ENCODE measurements at regions not wholly inside any gene's neighbourhood (a gene's known extent, or its start where the extent isn't known, plus 50 kb on each side); places are given as distances from the start of the nearest gene placed in this dataset.

DNA sequence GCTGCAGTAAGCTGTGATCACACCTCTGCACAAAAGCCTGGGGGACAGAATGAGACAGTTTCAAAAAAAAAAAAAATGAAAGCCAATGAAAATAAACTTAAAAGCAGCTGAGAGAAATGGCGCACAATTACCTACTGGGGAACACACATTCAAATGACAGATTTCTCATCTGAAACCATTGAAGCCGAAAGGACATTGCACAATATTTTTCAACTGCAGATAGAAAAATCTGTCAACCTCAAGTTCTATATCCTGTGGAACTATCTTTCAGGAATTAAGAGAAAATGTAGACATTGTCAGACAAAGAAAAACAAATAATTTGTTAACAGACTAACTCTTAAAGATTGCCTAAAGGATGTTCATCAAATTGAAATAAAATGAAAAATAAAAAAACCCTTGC lies 442.8 kb downstream of the MATN1 start:
- no peak for DNase-seq

DNA sequence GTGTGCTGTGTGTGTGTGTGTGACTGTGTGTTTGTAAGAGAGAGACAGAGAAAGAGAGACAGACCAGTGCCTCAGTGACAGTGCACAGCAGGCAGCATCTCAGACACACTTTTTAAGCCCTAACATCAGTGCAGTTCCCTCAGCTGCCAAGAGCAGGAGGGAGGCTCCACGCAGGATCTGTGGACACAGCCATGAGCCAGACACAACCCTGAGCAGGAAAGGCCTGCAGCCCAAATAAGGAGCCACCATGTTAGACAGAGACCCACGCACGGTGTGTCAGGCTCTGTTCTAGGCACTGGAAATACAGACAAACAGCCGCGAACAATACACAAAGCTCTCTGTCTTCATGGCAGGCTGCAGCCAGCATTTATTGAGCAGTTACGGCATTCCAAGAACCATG lies 445.5 kb downstream of the MATN1 start:
- no peak for DNase-seq

DNA sequence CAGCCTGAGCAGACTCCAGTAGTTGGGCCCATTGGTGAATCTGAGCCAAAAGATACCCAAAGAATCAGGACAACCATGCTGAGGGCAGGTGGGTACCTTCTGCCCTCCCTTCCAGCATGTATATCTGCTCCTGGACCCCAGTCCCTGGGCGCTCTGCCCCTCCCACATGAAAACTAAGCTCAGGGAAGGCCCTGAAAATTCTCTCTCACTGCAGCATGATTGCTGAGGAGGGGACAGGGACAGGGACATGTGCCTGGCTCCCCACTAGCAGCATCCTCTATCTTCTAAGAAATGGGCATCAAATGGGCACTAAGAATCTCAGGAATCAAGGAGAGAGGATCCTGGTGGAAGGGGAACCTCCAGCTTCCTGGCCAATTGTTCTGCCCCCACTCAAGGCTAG lies 446.0 kb downstream of the MATN1 start:
- DNase-seq = no peak

DNA sequence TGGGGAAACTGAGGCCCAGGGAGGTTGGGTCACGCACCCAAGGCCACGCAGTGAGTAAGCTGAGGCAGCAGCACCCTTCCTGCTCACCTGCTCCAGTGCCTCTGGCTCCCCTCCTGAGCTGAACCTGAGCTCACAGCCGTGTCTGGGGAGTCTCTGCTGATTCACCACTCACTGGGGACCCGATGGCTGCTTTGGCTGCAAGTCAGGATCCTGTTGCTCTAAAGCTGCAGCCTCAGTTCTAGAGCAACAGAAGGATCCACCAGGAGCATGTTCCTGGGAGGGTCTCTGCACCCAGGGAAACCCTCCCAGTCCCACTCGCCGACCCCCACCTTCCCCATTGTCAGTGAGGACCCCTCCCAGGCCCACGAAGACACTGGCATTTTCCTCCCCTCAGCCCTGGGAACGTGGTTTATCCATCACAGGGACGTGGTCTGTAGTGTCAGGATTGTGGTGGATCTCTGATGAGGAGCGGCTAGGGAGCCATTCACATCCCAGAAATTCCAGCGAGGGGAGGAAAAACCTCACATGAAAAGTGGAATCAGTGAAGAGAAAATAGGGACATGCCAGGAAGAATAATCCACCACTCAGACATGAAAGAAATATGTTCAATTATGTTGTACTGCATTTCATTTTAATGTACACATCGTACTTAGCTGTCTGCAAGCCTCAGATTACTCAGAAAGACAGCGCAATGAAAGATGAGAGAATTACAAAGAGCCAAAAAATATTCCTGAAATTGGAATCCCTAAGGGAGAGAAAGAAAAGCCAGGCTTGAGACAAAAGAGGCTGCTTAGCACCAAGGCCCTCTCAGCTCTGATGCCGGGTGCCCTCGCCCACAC lies 447.2 kb downstream of the MATN1 start:
- no peak for DNase-seq

DNA sequence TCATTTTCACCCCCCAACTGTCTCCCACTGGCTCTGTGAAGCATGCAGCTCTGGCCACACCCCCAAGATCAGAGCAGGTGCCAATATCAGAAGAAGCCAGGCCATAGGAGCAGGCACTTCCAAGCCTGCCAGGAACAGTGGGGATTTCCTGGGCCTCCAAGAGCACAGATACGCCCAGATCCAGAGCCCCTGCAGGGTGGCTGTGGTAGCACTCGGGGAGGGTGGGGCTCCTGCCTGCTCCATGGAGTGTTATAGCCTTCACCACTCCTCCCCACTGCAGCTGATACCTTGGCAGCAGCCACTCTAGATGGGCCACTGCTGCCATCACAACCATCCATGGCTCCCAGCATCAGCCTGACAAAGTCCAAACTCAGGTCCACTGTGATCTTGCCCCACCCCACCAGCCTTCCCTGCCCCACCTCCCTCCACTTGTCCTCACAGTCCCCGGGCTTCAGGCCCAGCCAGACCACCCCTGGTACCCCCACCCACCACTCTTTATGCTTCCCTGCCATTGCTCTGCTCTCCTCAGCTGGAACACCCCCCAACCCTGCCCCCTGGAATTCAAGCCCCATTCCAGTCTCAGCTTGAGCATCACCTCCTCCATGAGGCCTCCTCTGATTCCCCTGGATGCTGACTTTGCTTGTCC lies 448.3 kb downstream of the MATN1 start:
- no peak for DNase-seq

DNA sequence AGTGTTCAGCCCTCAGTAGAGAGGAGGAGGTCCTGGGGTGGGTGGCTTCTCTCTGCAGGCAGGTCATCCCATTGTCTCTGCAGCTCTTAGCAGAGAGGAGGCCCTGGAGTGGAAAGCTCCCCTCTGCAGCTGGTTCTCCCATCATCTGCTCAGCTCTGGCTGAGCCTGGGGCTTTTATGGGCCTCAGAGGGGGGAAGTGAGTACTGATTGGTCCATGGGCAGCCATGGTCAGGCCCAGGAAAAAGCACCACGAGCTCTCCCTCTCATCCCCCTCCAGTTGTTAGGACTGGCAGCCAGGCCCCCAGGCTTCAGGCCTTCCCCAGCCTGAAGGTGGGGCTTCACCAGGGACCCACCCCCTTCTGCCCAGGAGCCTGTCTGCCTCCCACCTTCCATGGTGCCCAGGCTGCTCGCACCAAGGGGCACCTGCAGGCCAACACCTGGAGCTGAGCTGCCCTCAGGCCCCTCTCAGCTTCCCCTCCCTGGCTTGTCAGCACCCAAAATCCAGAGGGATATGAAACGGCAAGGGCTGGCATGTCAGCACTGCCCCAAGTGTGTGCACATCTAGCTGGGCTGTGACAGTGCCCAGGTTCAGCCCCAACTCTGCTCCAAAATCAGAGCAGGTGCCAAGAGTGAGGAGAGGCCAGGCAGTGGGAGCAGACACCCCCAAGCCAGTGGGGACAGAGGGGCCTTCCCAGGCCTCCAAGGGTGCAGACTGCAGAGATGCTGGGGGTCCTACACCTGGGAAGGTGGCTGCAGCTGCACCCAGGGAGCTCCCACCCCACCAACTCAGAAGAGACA lies 449.0 kb downstream of the MATN1 start:
- DNase-seq = no peak

DNA sequence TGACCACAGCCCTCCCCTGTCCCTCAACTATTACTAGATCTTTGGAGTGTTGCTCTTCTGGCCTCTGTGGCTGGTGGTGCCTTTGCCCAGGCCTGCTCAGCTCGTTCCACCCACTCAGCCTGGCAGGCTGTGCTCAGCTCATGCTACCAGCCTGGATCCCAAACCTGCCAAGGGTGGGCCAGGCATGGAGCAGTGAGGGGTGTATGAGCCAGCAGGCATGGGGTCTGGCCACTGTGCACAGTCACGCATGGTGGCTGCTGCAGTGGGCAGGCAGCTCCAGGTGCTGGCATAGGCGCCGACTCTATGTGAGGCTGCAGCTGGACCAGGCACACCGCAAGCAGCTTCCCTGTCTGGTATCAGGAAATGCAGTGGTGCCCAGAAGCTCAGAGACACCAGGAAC lies 449.9 kb downstream of the MATN1 start:
- DNase-seq = no peak

DNA sequence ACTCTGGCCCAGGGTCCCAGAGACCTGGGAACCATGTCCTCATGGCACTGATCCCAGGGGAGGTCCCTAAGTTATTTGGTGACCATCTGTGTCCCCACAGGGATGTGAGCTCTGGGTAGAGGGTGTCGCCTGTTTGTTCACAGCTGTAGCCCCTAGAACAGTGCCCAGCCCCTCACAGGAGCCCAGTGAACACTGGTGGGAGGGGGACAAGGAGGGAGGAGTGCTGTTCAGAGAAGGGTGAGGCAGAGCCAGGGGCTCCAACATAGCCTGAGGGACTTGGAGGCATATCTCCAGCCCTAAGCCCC lies 450.4 kb downstream of the MATN1 start:
- no peak for DNase-seq

DNA sequence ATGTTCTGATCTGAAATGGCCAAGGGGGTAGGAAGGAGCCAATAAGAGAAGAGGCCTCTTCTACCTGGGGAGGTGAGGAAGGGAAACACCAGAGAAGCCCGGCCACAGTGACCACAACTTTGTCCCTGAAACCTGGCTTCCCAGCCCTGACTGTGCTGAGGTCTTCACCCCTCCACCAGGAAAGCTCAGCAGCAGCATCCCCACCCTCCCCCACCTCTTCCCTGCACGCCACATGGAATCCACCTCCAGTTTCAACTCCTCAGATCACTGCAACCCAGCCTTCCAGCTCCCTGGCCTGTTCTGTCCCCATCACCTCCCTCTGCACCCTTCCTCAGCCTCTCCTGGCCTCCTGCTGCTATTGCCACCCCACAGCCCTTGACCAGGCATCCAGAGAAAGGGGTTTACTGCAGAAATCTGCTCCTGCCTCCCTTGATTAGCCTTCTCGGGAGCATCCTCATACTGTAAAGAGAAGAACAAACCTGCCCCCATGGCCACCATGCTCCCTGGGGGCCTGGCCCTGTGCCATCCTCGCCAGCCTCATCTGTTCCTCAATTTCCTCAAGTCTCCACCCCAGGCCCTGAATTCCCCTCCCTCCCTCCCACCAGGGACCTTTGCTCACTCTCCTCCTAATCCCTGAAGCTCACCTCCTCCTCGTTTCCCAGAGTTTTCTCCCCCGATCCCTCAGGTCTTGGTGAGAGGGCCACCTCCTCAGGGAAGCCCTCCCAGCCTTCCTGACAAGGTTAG lies 450.9 kb downstream of the MATN1 start:
- DNase-seq = no peak

DNA sequence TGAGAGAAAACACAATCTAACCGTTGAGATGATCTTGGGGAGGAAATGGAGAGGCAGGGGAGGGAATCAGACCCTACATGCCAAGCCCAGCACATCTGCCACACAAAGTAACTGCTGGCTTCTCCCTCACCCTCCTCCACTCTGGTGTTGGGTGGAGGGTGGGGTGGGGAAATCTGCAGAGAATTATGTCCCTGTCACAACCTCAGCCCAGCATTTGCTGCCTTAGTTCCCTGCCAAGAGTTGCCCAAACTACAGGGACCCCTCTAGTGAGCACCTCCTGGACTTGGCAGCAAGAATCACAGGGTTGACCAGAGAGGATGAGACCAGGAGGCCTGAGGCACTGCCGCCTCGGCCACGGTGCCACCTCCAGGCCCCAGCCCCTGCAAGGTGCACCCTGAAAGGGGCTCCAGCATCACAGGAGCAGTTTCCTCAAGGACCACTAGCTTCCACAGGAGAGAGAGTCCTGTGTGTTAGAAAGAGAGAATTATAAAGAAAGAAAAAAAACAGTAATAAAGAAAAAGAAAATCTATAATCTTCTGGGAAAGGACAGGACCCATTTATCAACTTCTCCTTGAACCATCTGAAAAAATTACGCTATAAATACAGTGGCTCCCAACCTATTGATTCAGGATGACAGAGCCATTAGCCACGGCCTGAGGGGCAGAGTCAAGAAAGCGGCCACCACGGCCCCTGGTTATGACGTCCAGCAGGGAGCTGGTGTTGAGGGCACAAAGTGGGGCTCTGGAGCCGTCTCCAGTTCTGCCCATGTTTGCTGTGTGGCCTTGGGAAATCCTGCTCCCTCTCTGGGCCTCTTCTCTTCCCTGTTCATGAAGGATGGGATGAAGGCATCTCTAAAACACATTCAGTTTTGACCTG lies 451.7 kb downstream of the MATN1 start:
- no peak for DNase-seq

DNA sequence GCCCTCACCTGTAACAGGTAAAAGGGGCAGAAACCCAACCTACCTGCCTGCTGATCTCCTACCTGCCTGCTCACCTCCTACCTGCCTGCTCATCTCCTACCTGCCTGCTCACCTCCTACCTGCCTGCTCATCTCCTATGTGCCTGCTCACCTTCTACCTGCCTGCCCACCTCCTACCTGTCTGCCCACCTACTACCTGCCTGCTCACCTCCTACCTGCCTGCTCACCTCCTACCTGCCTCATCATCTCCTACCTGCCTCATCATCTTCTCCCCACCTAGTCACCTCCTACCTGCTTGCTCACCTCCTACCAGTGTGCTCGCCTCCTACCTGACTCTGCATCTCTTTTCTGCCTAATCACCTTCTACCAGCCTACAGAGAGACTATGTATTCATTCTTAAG lies 452.9 kb downstream of the MATN1 start:
- no peak for DNase-seq

DNA sequence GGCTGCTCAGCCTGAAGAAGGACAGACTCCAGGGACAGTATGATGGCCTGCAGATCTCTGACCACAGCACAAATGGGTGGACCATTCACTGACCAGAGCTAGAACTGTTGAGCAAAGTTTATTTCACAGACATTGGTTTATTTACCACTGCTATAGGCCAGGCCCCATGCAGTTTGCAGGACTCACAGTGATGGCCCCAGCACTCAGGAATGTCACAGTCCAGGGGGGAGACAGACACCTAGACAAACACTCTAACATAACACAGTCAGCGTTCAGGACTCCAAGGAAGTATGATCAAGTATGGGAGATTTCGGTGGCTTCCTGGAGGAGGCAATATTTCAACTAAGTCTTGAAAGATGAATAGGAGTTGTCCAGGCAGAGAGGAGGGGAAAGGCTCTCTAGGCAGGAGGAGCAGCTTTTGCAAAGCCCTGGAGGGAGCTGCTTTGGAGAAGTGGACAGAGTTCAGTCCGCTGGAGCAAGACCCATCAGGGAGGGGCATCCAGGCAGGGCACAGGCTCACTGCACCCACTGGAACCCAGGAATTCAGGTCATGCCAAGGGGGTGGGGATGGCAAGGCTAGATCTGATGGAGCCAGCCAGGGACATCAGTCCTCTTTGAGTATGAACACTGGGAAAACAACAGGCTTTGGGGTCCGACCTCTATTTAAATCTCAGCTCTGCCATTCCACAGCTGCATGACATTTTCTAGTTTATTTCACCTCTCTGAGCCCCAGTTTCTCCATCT lies 454.3 kb downstream of the MATN1 start:
- no peak for DNase-seq

DNA sequence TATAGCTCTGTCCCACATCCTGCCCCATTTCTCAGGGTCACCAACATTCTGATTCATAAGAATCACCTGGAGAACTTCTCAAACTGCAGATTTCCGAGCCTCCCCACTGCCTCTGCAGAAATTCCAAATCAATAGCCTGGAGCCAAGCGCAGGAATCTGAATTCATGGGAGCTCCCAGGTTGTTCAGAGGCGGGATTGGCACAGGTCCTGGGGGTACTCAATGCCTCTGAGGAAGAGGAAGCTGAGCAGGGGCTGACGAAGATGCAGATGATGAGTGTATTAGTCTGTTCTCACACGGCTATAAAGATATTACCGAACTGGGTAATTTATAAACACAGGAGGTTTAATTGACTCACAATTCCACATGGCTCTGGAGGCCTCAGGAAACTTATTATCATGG lies 455.5 kb downstream of the MATN1 start:
- DNase-seq = no peak

DNA sequence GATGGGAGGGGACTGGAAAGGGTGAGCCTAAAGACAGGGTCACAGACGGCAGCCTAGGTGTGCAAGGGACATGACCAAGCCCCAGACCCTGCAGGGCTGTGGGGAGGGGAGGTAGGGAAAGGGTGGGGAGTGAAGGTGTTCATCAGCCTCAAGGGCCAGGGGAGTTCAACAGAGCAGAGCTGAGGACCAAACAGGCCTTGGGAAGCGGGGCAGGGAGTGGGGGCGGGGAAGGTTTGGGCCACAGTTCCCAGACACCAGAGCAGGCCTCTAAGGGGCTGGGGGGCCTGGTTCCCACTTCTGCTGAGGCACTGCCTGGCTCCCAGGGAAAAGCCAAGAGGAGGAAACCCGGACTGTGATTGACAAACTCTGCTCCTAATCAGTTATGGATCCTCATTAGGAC lies 456.3 kb downstream of the MATN1 start:
- DNase-seq = no peak

DNA sequence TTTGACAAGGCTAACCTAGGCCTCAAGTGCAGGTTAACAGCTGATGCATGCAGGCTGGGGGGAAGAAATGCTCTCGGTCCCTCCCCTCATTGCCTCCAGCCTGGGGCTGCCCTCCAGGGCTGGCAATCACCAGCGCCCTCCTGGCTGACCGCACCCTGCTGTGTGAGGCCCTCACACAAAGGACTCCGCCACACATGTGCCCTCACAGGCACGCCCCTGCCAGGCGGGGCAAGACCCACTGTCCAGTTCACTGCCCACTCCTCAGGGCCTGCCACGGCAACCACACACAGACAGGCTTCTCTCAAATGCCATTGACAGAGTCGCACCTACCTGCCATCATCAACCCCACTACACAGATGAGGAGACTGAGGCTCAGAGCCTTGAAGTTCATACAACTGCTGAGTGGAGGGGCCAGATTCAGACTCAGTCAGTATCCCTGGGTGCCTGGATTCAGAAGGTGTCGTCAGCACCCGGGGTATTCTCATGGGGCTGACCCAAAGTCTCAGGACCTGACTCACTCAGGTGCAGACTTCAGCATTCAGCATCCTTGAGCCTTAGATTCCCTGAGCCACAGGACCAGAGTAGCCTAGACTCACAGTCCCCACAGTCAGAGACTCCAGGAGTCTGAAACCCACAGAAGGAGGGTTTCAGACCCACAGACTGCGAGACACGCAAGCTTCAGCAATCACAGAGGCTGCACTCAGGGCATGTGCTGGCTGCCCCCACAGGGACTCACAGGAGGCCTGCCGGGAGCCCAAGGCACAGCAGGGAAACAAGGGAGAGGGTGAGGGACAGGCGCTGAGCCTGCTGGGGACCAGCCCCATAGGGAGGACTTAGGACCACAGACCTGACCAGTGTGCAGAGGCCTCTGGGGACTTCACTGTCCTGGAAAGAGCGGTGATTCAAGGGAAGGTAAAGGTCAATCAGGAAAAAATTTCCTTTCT lies 458.0 kb downstream of the MATN1 start:
- no peak for DNase-seq

DNA sequence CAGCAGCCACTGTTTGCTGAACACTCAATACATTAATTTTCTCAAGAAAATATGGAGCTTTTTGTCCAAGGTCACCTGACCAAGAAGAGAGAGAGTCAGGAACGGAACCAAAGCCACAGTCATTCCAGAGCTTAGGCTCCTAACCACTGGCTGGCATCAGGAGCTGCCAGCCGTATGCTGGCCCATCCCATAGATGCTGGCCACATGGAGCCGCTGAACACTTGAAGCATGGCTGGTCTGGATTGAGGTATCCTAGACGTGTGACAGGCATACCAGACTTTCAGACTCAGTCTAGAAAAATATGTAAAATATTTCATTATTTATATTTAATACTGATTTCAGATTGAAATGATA lies 458.7 kb downstream of the MATN1 start:
- DNase-seq = no peak

DNA sequence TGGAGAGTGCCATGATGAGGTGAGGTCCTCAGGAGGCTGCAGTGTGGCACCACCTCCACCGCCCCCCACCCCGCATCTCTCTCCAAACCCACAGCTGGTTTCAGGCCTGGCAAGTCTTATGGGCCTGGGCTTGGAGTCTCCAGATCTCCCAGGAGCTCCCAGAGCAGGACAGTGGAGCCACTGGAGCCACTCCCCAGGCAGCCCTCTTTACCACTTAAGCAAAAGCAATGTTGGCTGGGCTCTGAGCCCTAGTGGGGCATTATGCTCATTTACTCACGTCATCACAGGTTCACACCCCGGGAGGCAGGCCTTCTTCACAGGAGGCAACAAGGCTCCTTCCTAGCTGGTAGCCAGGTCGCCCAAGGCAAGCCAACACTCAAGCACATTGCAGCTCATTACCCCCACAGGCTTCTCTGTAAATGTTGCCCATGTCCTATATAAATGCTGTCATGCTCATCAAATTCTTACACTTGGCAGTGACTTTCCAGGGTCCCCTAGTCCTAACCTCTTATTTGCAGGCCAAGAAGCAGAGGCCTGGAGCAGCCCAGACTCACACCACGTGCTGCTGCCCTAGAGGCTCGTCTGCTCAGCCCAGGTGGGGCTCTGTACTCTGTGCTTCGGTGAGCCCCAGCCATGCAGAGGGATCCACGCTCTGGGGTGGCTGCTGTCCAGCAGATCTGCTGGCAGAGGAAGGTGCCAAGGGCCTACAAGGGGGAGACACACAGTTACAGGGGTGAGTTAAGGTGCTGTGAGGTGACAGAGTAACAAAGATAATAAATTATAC lies 459.3 kb downstream of the MATN1 start:
- no peak for DNase-seq

DNA sequence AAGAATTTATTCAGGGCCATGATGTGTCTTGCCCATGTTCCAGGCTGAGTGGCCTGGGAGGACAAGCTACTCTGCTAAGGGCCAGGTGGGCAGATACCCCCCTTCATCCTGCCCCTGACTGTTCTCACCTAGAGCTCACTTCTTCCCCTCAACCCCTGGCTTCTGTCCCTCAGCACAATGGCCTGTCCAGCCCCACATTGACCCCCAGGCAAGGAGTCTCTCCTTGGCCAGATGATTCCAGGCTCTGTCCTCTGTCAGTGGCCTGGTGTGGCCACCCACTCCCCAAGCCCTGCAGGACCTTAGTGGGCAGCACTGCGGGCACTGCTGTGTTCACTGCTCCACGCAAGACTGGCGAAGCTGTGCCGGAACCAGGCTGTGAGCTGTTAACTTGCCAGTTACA lies 460.0 kb downstream of the MATN1 start:
- DNase-seq = no peak

DNA sequence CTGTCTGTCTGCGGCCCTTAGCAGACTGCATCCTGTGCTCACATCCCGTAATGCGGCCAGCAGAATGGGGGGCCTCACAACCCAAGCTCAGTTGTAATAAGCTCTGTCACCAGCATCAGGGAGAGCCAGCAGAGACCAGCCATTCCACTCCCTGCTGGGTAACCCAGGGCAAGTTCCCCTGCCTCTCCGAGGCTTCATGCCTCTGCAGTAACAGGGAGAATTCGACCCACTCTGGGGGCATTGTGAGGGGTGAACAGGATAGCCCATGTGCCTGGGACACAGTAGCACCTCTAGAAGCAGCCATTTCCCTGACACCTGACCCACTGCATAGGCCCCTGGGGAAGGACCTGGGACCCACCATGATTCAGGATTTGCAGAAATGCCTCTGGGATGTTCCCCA lies 461.2 kb downstream of the MATN1 start:
- no peak for DNase-seq

DNA sequence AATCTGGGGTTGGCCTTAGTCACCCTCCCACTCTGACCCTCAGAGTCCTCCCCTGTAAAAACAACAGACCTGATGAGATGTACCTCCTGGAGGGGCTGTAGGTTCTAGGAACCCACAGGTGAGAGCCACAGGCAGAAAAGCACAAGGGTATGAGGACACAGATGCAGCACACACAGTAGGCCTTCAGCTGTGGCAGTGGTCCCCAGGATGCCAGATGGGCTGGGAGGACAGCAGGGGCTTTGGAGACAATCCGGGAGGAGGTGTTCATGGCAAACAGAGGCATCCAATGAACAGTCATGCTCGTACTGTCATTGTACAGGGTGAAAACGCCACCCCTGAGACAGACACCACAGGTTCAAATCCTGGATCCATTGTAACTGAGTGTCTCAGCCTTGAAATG lies 463.1 kb downstream of the MATN1 start:
- no peak for DNase-seq
